ENCODE measurements at regions not wholly inside any gene's neighbourhood (a gene's known extent, or its start where the extent isn't known, plus 50 kb on each side); places are given as distances from the start of the nearest gene placed in this dataset.
A peak's percentile ranks its signal among the peaks of the same experiment; 100 is the strongest.

- no peaks in the 10 kb centered on the region for H3K9me3 Mint-ChIP-seq
- DNase-seq: no peak
- no peaks in the 10 kb centered on the region for H3K4me1 Mint-ChIP-seq (ENCODE audit: low read depth)
- no peak overlapping the region for H3K27ac Mint-ChIP-seq
- POLR2A ChIA-PET: no interaction called here
- H3K27me3 Mint-ChIP-seq: peaks cover 19% of the 10 kb centered on the region
- intact Hi-C loops (cut with micrococcal nuclease): no loop called here
- CTCF ChIA-PET: interaction anchor here (1.2 to 1.9 kb wide), 2 partner anchors 10 to 101 kb away, joined by 3 to 5 read pairs; no protein-coding TSS in a partner anchor
- no peaks in the 10 kb centered on the region for H3K36me3 Mint-ChIP-seq
- no peak overlapping the region for H3K4me3 Mint-ChIP-seq
Observed at GRCh38 chr17:33650304-33650703, 357.2 kb upstream of the ASIC2 start.

GRCh38 chr17:33651686-33652085 is 358.6 kb upstream of the ASIC2 start:
- Mint-ChIP-seq H3K27ac (no peak overlapping the region), H3K4me3 (no peak overlapping the region), H3K9me3 (no peaks in the 10 kb centered on the region), H3K4me1 (ENCODE audit: low read depth) (no peaks in the 10 kb centered on the region), H3K36me3 (no peaks in the 10 kb centered on the region), H3K27me3 (peaks cover 11% of the 10 kb centered on the region)
- intact Hi-C loops (cut with micrococcal nuclease): no loop called here
- CTCF ChIA-PET: no interaction called here
- POLR2A ChIA-PET: no interaction called here
- no peak for DNase-seq

GRCh38 chr17:33652731-33653398 is 359.8 kb upstream of the ASIC2 start:
- intact Hi-C loops (cut with micrococcal nuclease): no loop called here
- POLR2A ChIA-PET: no interaction called here
- H3K36me3 Mint-ChIP-seq: no peaks in the 10 kb centered on the region
- no peaks in the 10 kb centered on the region for H3K9me3 Mint-ChIP-seq
- CTCF ChIA-PET: interaction anchor here (2.4 kb wide), 1 partner anchor 21 kb away, joined by 10 read pairs; no protein-coding TSS in a partner anchor
- no peak overlapping the region for H3K27ac Mint-ChIP-seq
- DNase-seq: no peak
- H3K4me1 Mint-ChIP-seq (ENCODE audit: low read depth): no peaks in the 10 kb centered on the region
- H3K4me3 Mint-ChIP-seq: no peak overlapping the region
- peaks cover 9% of the 10 kb centered on the region for H3K27me3 Mint-ChIP-seq

- no peak for DNase-seq
- Mint-ChIP-seq H3K27ac (no peak overlapping the region), H3K9me3 (no peaks in the 10 kb centered on the region), H3K36me3 (no peaks in the 10 kb centered on the region), H3K27me3 (peaks cover 7% of the 10 kb centered on the region), H3K4me3 (no peak overlapping the region), H3K4me1 (ENCODE audit: low read depth) (no peaks in the 10 kb centered on the region)
- CTCF ChIA-PET: interaction anchor here (2.4 kb wide), 1 partner anchor 21 kb away, joined by 10 read pairs; no protein-coding TSS in a partner anchor
- intact Hi-C loops (cut with micrococcal nuclease): no loop called here
- POLR2A ChIA-PET: no interaction called here
Observed at GRCh38 chr17:33653399-33653788, 360.3 kb upstream of the ASIC2 start.

- Mint-ChIP-seq H3K4me3 (no peak overlapping the region), H3K27me3 (peaks cover 3% of the 10 kb centered on the region), H3K27ac (no peak overlapping the region), H3K4me1 (ENCODE audit: low read depth) (no peaks in the 10 kb centered on the region), H3K9me3 (no peaks in the 10 kb centered on the region), H3K36me3 (no peaks in the 10 kb centered on the region)
- no peak for DNase-seq
- POLR2A ChIA-PET: no interaction called here
- CTCF ChIA-PET: interaction anchor here (0.6 kb wide), 1 partner anchor 17 kb away, joined by 3 read pairs; no protein-coding TSS in a partner anchor
- intact Hi-C loops (cut with micrococcal nuclease): no loop called here
Observed at GRCh38 chr17:33657181-33657580, 364.1 kb upstream of the ASIC2 start.

GRCh38 chr17:33661975-33662374 is 368.9 kb upstream of the ASIC2 start:
- no peak overlapping the region for H3K27ac Mint-ChIP-seq
- ChIA-PET CTCF (no interaction called here), POLR2A (no interaction called here)
- intact Hi-C loops (cut with micrococcal nuclease): no loop called here
- peaks cover 14% of the 10 kb centered on the region for H3K27me3 Mint-ChIP-seq
- H3K4me3 Mint-ChIP-seq: no peak overlapping the region
- H3K4me1 Mint-ChIP-seq (ENCODE audit: low read depth): peaks cover under 1% of the 10 kb centered on the region
- H3K9me3 Mint-ChIP-seq: no peaks in the 10 kb centered on the region
- no peak for DNase-seq
- no peaks in the 10 kb centered on the region for H3K36me3 Mint-ChIP-seq

GRCh38 chr17:33664116-33664840 is 371.2 kb upstream of the ASIC2 start:
- DNase-seq: no peak
- Mint-ChIP-seq H3K27ac (no peak overlapping the region), H3K4me3 (no peak overlapping the region), H3K9me3 (no peaks in the 10 kb centered on the region), H3K36me3 (no peaks in the 10 kb centered on the region), H3K4me1 (ENCODE audit: low read depth) (peaks cover 8% of the 10 kb centered on the region), H3K27me3 (peaks cover 14% of the 10 kb centered on the region)
- CTCF ChIA-PET: no interaction called here
- intact Hi-C loops (cut with micrococcal nuclease): no loop called here
- POLR2A ChIA-PET: no interaction called here

GRCh38 chr17:33667052-33667509 is 374.0 kb upstream of the ASIC2 start:
- peak; percentile 51 for DNase-seq
- peak overlapping the region; percentile 31 for H3K4me3 Mint-ChIP-seq
- H3K36me3 Mint-ChIP-seq: no peaks in the 10 kb centered on the region
- intact Hi-C loops (cut with micrococcal nuclease): no loop called here
- H3K4me1 Mint-ChIP-seq (ENCODE audit: low read depth): peaks cover 8% of the 10 kb centered on the region
- ChIA-PET CTCF (no interaction called here), POLR2A (no interaction called here)
- H3K27ac Mint-ChIP-seq: no peak overlapping the region
- H3K27me3 Mint-ChIP-seq: peaks cover 14% of the 10 kb centered on the region
- H3K9me3 Mint-ChIP-seq: no peaks in the 10 kb centered on the region

GRCh38 chr17:33667671-33668070 is 374.6 kb upstream of the ASIC2 start:
- Mint-ChIP-seq H3K36me3 (no peaks in the 10 kb centered on the region), H3K9me3 (no peaks in the 10 kb centered on the region), H3K27ac (no peak overlapping the region), H3K4me1 (ENCODE audit: low read depth) (peaks cover 8% of the 10 kb centered on the region), H3K4me3 (no peak overlapping the region), H3K27me3 (peaks cover 14% of the 10 kb centered on the region)
- ChIA-PET CTCF (no interaction called here), POLR2A (no interaction called here)
- DNase-seq: no peak
- intact Hi-C loops (cut with micrococcal nuclease): no loop called here

- Mint-ChIP-seq H3K4me3 (no peak overlapping the region), H3K36me3 (no peaks in the 10 kb centered on the region), H3K9me3 (no peaks in the 10 kb centered on the region), H3K27ac (no peak overlapping the region), H3K27me3 (peaks cover 12% of the 10 kb centered on the region), H3K4me1 (ENCODE audit: low read depth) (peaks cover 8% of the 10 kb centered on the region)
- ChIA-PET POLR2A (no interaction called here), CTCF (no interaction called here)
- intact Hi-C loops (cut with micrococcal nuclease): no loop called here
- DNase-seq: no peak
Observed at GRCh38 chr17:33668516-33668915, 375.4 kb upstream of the ASIC2 start.

- intact Hi-C loops (cut with micrococcal nuclease): no loop called here
- DNase-seq: no peak
- no peaks in the 10 kb centered on the region for H3K9me3 Mint-ChIP-seq
- peaks cover 3% of the 10 kb centered on the region for H3K27me3 Mint-ChIP-seq
- no peaks in the 10 kb centered on the region for H3K36me3 Mint-ChIP-seq
- POLR2A ChIA-PET: no interaction called here
- H3K4me3 Mint-ChIP-seq: no peak overlapping the region
- peaks cover 8% of the 10 kb centered on the region for H3K4me1 Mint-ChIP-seq (ENCODE audit: low read depth)
- CTCF ChIA-PET: no interaction called here
- no peak overlapping the region for H3K27ac Mint-ChIP-seq
Observed at GRCh38 chr17:33671491-33671890, 378.4 kb upstream of the ASIC2 start.

GRCh38 chr17:33674685-33675084 is 381.6 kb upstream of the ASIC2 start:
- ChIA-PET CTCF (interaction anchor here (0.6 to 3.0 kb wide), 8 partner anchors 8 to 156 kb away, joined by 3 to 11 read pairs (median 4); no protein-coding TSS in a partner anchor), POLR2A (no interaction called here)
- peak; percentile 65 for DNase-seq
- Mint-ChIP-seq H3K27ac (no peak overlapping the region), H3K36me3 (no peaks in the 10 kb centered on the region), H3K4me1 (ENCODE audit: low read depth) (no peaks in the 10 kb centered on the region), H3K27me3 (peaks cover 5% of the 10 kb centered on the region), H3K4me3 (no peak overlapping the region), H3K9me3 (no peaks in the 10 kb centered on the region)
- intact Hi-C loops (cut with micrococcal nuclease): no loop called here

- no peak overlapping the region for H3K4me3 Mint-ChIP-seq
- ChIA-PET POLR2A (no interaction called here), CTCF (interaction anchor here (1.3 to 3.0 kb wide), 3 partner anchors 8 to 156 kb away, joined by 3 to 11 read pairs (median 4); no protein-coding TSS in a partner anchor)
- intact Hi-C loops (cut with micrococcal nuclease): no loop called here
- H3K27me3 Mint-ChIP-seq: peaks cover 5% of the 10 kb centered on the region
- no peaks in the 10 kb centered on the region for H3K36me3 Mint-ChIP-seq
- H3K9me3 Mint-ChIP-seq: no peaks in the 10 kb centered on the region
- H3K4me1 Mint-ChIP-seq (ENCODE audit: low read depth): no peaks in the 10 kb centered on the region
- no peak for DNase-seq
- no peak overlapping the region for H3K27ac Mint-ChIP-seq
Observed at GRCh38 chr17:33676444-33676843, 383.3 kb upstream of the ASIC2 start.

Data from activated CD4-positive, alpha-beta memory T cell treated with anti-CD3 and anti-CD28 coated beads for 36 hours (primary cell).